Upper lobe of right lung (tissue), 1 donor: ENCODE measurements at regions not wholly inside any gene's neighbourhood (a gene's known extent, or its start where the extent isn't known, plus 50 kb on each side); places are given as distances from the start of the nearest gene placed in this dataset.

Source experiments
- ATAC-seq: fragments of 200-7000 bp; cut with Tn5 transposase; one replicate; pipeline ENCODE4 v1.9.1; 2020; ENCODE audit warnings: mild to moderate bottlenecking, moderate library complexity
- DNase-seq: peaks from one replicate; pipeline ENCODE4 v3.0.0-alpha.2; 2020
- H3K27ac ChIP-seq: fragments of 200-600 bp; one replicate; pipeline ENCODE4 v1.8.0; 2022
- H3K27me3 ChIP-seq: fragments of 200-600 bp; one replicate; pipeline ENCODE4 v1.8.0; 2022; ENCODE audit warnings: mild to moderate bottlenecking
- H3K36me3 ChIP-seq: fragments of 200-600 bp; one replicate; pipeline ENCODE4 v1.8.0; 2022
- H3K4me1 ChIP-seq: fragments of 200-600 bp; one replicate; pipeline ENCODE4 v1.8.0; 2022
- H3K4me3 ChIP-seq: fragments of 200-600 bp; one replicate; pipeline ENCODE4 v1.8.0; 2022; ENCODE audit warnings: mild to moderate bottlenecking
- H3K9me3 ChIP-seq: fragments of 200-600 bp; one replicate; pipeline ENCODE4 v1.8.0; 2022
- intact Hi-C: fragments of 100-400 bp; cut with DNase I; formaldehyde crosslinking; loops from one replicate; pipeline ENCODE4 v1.11.0; 2022
- TF ChIP-seq, protein P1 (sequence below): fragments of 200-600 bp; IDR thresholded peaks from one replicate; pipeline ENCODE4 v1.8.0; 2022; ENCODE audit warnings: antibody characterized with exemption
- donor health status: DM: no; HTN: yes; CAD: no; lungs with severe emphysema.

- no peak overlapping the region for H3K4me3 ChIP-seq
- no peaks in the 10 kb centered on the region for H3K27me3 ChIP-seq
- no peaks in the 10 kb centered on the region for H3K9me3 ChIP-seq
- H3K4me1 ChIP-seq, result no peaks in the 10 kb centered on the region
- intact Hi-C loops, result no loop called here
- no peaks in the 10 kb centered on the region for H3K36me3 ChIP-seq
- TF ChIP-seq, protein P1, sequence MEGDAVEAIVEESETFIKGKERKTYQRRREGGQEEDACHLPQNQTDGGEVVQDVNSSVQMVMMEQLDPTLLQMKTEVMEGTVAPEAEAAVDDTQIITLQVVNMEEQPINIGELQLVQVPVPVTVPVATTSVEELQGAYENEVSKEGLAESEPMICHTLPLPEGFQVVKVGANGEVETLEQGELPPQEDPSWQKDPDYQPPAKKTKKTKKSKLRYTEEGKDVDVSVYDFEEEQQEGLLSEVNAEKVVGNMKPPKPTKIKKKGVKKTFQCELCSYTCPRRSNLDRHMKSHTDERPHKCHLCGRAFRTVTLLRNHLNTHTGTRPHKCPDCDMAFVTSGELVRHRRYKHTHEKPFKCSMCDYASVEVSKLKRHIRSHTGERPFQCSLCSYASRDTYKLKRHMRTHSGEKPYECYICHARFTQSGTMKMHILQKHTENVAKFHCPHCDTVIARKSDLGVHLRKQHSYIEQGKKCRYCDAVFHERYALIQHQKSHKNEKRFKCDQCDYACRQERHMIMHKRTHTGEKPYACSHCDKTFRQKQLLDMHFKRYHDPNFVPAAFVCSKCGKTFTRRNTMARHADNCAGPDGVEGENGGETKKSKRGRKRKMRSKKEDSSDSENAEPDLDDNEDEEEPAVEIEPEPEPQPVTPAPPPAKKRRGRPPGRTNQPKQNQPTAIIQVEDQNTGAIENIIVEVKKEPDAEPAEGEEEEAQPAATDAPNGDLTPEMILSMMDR, result no peak
- ATAC-seq (no peak), DNase-seq (no peak)
- no peak overlapping the region for H3K27ac ChIP-seq
These were observed 467.4 kb upstream of the SORCS1 start for GRCh38 chr10:107631876-107632275.

GRCh38 chr10:107626862-107627261 lies 462.4 kb upstream of the SORCS1 start:
- TF ChIP-seq, protein P1, result no peak
- DNase-seq (no peak), ATAC-seq (no peak)
- Histone ChIP-seq H3K4me1 (no peaks in the 10 kb centered on the region), H3K4me3 (no peak overlapping the region), H3K9me3 (no peaks in the 10 kb centered on the region), H3K27ac (no peak overlapping the region), H3K36me3 (no peaks in the 10 kb centered on the region), H3K27me3 (no peaks in the 10 kb centered on the region)
- intact Hi-C loops, result no loop called here

DNA sequence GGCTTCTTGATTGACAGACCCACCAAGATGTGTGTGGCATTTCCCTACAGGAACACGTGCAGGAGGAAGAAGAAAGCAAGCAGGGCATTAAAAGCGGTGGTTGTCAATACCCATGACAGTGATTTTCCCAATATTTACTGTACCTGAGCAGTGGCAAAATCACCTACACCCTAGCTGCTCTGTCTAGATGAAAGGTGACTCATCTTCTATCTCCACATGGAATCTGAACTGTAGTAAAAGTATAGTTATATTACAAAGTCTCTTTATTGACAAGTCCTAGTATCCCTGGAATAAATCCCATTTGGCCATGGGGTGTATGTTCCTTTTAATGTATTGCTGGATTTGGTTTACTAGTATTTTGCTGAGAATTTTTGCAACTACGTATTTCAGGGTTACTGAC lies 458.8 kb upstream of the SORCS1 start:
- no peaks in the 10 kb centered on the region for H3K4me1 ChIP-seq
- no peak overlapping the region for H3K4me3 ChIP-seq
- no peaks in the 10 kb centered on the region for H3K36me3 ChIP-seq
- no peak for ATAC-seq
- H3K27ac ChIP-seq, result no peak overlapping the region
- TF ChIP-seq, protein P1, result no peak
- DNase-seq, result no peak
- H3K9me3 ChIP-seq, result no peaks in the 10 kb centered on the region
- H3K27me3 ChIP-seq, result no peaks in the 10 kb centered on the region
- intact Hi-C loops, result no loop called here

GRCh38 chr10:107619139-107619538 lies 454.6 kb upstream of the SORCS1 start:
- Histone ChIP-seq H3K27ac (no peak overlapping the region), H3K4me1 (no peaks in the 10 kb centered on the region), H3K36me3 (no peaks in the 10 kb centered on the region), H3K9me3 (no peaks in the 10 kb centered on the region), H3K4me3 (no peak overlapping the region), H3K27me3 (no peaks in the 10 kb centered on the region)
- TF ChIP-seq, protein P1, result no peak
- ATAC-seq (no peak), DNase-seq (no peak)
- intact Hi-C loops, result no loop called here

DNA sequence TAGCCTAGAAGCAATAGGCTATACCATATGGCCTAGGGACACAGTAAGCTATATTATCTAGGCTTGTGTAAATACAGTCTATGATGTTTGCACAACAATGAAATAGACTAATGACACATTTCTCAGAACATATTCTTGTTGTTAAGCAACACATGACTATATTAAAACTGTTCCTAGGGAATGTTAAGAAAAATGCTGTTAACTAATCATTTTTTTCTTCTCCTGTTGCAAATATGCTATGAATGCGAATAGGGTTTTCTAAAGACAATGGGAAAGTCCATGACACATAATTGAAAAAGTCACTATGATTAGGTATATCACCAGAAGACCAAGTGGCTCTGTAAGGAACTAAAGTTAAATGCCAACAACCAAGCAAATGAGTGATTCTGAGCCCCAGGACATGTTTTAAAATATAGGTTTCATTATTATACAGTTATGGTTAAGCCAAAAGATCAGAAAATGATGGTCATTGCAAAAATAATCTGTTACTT lies 454.0 kb upstream of the SORCS1 start:
- Histone ChIP-seq H3K4me1 (no peaks in the 10 kb centered on the region), H3K27ac (no peak overlapping the region), H3K4me3 (no peak overlapping the region), H3K27me3 (no peaks in the 10 kb centered on the region), H3K36me3 (no peaks in the 10 kb centered on the region), H3K9me3 (no peaks in the 10 kb centered on the region)
- DNase-seq, result no peak
- TF ChIP-seq, protein P1, result no peak
- intact Hi-C loops, result no loop called here
- no peak for ATAC-seq
